ENCODE measurements at regions not wholly inside any gene's neighbourhood (a gene's known extent, or its start where the extent isn't known, plus 50 kb on each side); places are given as distances from the start of the nearest gene placed in this dataset.

GRCh38 chr1:94640125-94640524 lies 98.6 kb upstream of the F3 start:
- no peak for DNase-seq (ENCODE audit: low read depth)
- no peak overlapping the region for H3K4me3 ChIP-seq (ENCODE audit: low read length)
- TF ChIP-seq, protein P1, sequence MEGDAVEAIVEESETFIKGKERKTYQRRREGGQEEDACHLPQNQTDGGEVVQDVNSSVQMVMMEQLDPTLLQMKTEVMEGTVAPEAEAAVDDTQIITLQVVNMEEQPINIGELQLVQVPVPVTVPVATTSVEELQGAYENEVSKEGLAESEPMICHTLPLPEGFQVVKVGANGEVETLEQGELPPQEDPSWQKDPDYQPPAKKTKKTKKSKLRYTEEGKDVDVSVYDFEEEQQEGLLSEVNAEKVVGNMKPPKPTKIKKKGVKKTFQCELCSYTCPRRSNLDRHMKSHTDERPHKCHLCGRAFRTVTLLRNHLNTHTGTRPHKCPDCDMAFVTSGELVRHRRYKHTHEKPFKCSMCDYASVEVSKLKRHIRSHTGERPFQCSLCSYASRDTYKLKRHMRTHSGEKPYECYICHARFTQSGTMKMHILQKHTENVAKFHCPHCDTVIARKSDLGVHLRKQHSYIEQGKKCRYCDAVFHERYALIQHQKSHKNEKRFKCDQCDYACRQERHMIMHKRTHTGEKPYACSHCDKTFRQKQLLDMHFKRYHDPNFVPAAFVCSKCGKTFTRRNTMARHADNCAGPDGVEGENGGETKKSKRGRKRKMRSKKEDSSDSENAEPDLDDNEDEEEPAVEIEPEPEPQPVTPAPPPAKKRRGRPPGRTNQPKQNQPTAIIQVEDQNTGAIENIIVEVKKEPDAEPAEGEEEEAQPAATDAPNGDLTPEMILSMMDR (IDR thresholded peaks at IDR 0.05; ENCODE audit: insufficient read depth, low read depth, low read length, missing control alignments): no peak

DNA sequence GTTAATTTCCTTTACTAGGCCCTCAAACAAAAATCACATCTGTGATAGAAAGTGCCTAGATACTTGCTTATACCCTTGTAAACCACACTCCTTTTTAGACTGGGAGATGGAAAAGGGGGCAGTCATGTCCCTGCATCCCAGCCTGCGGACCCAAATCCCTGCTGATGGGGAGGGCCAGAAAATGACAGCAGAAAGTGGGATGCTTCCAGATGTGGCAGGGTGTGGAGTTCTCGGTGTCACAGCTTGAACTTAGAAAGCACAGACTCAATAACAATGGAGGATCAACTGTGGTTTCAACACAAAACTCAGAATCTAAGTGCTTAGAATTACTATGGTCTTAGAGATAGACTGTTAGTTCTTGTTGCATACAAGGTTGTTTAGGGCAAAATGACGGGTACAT lies 95.6 kb upstream of the F3 start:
- DNase-seq (ENCODE audit: low read depth): no peak
- TF ChIP-seq, protein P1 (IDR thresholded peaks at IDR 0.05; ENCODE audit: insufficient read depth, low read depth, low read length, missing control alignments): no peak
- no peak overlapping the region for H3K4me3 ChIP-seq (ENCODE audit: low read length)

- no peak overlapping the region for H3K4me3 ChIP-seq (ENCODE audit: low read length)
- TF ChIP-seq, protein P1 (IDR thresholded peaks at IDR 0.05; ENCODE audit: insufficient read depth, low read depth, low read length, missing control alignments): no peak
- DNase-seq (ENCODE audit: low read depth): peak; percentile 77
Measured at GRCh38 chr1:94636624-94637023, 95.1 kb upstream of the F3 start.

GRCh38 chr1:94636100-94636499 lies 94.5 kb upstream of the F3 start:
- TF ChIP-seq, protein P1 (IDR thresholded peaks at IDR 0.05; ENCODE audit: insufficient read depth, low read depth, low read length, missing control alignments): no peak
- no peak for DNase-seq (ENCODE audit: low read depth)
- H3K4me3 ChIP-seq (ENCODE audit: low read length): no peak overlapping the region

DNA sequence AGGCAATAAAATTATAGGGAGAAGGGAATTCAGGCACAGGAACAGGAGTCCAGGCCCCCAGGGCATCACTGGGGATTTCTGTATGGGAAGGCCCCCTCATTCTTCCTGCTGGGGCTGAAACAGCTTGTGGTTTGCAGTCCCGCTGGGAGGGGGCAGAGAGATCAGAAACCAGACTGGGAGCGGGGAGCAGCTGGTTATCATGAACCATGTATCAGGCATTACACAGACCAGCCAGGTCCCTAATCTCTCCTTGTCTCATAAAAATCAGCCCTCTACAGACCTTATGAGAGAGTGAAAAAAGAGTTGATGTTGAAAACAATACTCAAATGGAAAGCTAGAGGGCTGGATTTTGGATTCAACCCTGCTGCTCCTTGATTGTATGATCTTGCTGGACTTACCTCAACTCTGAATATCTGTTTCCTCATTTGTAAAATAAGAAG lies 93.4 kb upstream of the F3 start:
- TF ChIP-seq, protein P1 (IDR thresholded peaks at IDR 0.05; ENCODE audit: insufficient read depth, low read depth, low read length, missing control alignments): no peak
- H3K4me3 ChIP-seq (ENCODE audit: low read length): no peak overlapping the region
- no peak for DNase-seq (ENCODE audit: low read depth)

DNA sequence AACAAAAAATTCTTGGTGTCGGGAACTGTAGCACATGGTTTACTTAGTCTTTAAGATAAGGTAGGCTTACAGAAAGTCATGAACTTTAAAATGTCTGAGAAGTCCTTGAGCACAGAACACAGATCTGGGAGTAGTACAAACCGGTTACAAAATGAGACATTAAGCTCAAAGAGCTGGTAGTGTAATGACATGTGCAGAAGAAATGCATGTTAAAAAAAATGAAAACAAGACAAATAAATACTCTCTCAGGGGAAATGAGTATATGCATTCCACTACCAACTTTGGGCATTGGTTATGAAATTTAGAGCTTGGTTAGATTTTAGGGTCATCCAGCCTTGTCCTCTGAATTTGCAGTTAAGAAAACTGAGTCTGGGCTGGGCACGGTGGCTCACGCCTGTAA lies 91.5 kb upstream of the F3 start:
- no peak overlapping the region for H3K4me3 ChIP-seq (ENCODE audit: low read length)
- TF ChIP-seq, protein P1 (IDR thresholded peaks at IDR 0.05; ENCODE audit: insufficient read depth, low read depth, low read length, missing control alignments): no peak
- no peak for DNase-seq (ENCODE audit: low read depth)
